Body of pancreas (tissue), 4 donors: ENCODE measurements at regions not wholly inside any gene's neighbourhood (a gene's known extent, or its start where the extent isn't known, plus 50 kb on each side); places are given as distances from the start of the nearest gene placed in this dataset.

Experiments
- ATAC-seq: fragments of 150-250 bp; one replicate; pipeline ENCODE4 v1.9.1; 2016
- DNase-seq, 4 donors: peaks; one replicate each; pipeline ENCODE4 v3.0.0-alpha.2; 2019
- H3K27ac ChIP-seq, 4 donors: fragments of 200-600 bp; sonication (generic); 1 replicate in 3 of 4; 2 replicates in 1 of 4; pipeline versions ENCODE4 v1.5.1 to v1.6.1; 2016 to 2019; ENCODE audit warnings: mild to moderate bottlenecking in 1 of 4, mixed read lengths in 1 of 4, moderate library complexity in 1 of 4
- H3K27me3 ChIP-seq, 2 donors: fragments of 200-600 bp; sonication (generic); one replicate each; pipeline ENCODE4 v1.6.0; 2016; ENCODE audit warnings: mild to moderate bottlenecking in 1 of 2
- H3K36me3 ChIP-seq, 2 donors: fragments of 200-600 bp; sonication (generic); replicated peaks in 1 of 2; 2 replicates each; pipeline ENCODE4 v1.5.1; 2016; ENCODE audit warnings: low read depth in 2 of 2; ENCODE audit not compliant: insufficient read depth in 1 of 2
- H3K4me1 ChIP-seq: fragments of 200-600 bp; sonication (generic); one replicate; pipeline ENCODE4 v1.6.0; 2016
- H3K4me3 ChIP-seq, 2 donors: fragments of 200-600 bp; sonication (generic); 1 replicate in 1 of 2; 2 replicates in 1 of 2; pipeline ENCODE4 v1.5.1; 2016 to 2019
- H3K9me3 ChIP-seq, 3 donors: fragments of 200-600 bp; sonication (generic); 1 replicate in 2 of 3; 2 replicates in 1 of 3; pipeline ENCODE4 v1.5.1; 2016
- CTCF ChIP-seq, 7 experiments: fragments of 450-650 bp in 4 of 7; fragments of 200-600 bp in 3 of 7; sonication (generic) in 3 of 7; IDR thresholded peaks; one replicate each; pipeline ENCODE4 v1.5.1; 2016 to 2019; ENCODE audit warnings: antibody characterized with exemption in 7 of 7
- POLR2A ChIP-seq, 3 donors: fragments of 450-650 bp; IDR thresholded peaks; one replicate each; pipeline ENCODE4 v1.6.1; 2016; ENCODE audit warnings: antibody characterized with exemption in 3 of 3, mild to moderate bottlenecking in 2 of 3
- WGBS, 2 donors: methylation state at CpG; one replicate each; pipeline ENCODE4 v1.1.5; 2017; 5-methylcytosine and 5-hydroxymethylcytosine counted together
- intact Hi-C: fragments of 100-400 bp; cut with DNase I; formaldehyde crosslinking; loops from one replicate; pipeline ENCODE4 v1.15.1; 2023

GRCh38 chr2:176755537-176756135 is 457.0 kb upstream of the HNRNPA3 start:
- TF ChIP-seq POLR2A (IDR thresholded peaks at IDR 0.05) (no peak), CTCF (IDR thresholded peaks at IDR 0.05) (no peak)
- H3K4me1 ChIP-seq, result peaks cover 20% of the 10 kb centered on the region
- no peak overlapping the region for H3K4me3 ChIP-seq
- 61 to 65% methylated on average over 4 of the region's 4 CpGs for WGBS, 2 donors
- no peak overlapping the region for H3K27ac ChIP-seq
- H3K9me3 ChIP-seq, result no peaks in the 10 kb centered on the region
- DNase-seq (no peak), ATAC-seq (no peak)
- no peaks in the 10 kb centered on the region for H3K27me3 ChIP-seq
- H3K36me3 ChIP-seq, result no peaks in the 10 kb centered on the region
- intact Hi-C loops, result no loop called here

GRCh38 chr2:176758426-176758825 is 454.2 kb upstream of the HNRNPA3 start:
- intact Hi-C loops, result no loop called here
- ATAC-seq (no peak), DNase-seq (no peak)
- no peaks in the 10 kb centered on the region for H3K9me3 ChIP-seq
- H3K27ac ChIP-seq, result no peak overlapping the region
- peaks cover 18% of the 10 kb centered on the region for H3K4me1 ChIP-seq
- H3K36me3 ChIP-seq, result no peaks in the 10 kb centered on the region
- no peak overlapping the region for H3K4me3 ChIP-seq
- no peaks in the 10 kb centered on the region for H3K27me3 ChIP-seq
- TF ChIP-seq POLR2A (IDR thresholded peaks at IDR 0.05) (no peak), CTCF (IDR thresholded peaks at IDR 0.05) (no peak)
- 17 to 25% methylated on average over 3 of the region's 3 CpGs for WGBS, 2 donors

GRCh38 chr2:176760439-176760838 is 452.2 kb upstream of the HNRNPA3 start:
- 88 to 93% methylated on average over 4 of the region's 4 CpGs for WGBS, 2 donors
- Histone ChIP-seq H3K27ac (no peak overlapping the region), H3K4me3 (no peak overlapping the region), H3K36me3 (no peaks in the 10 kb centered on the region), H3K27me3 (no peaks in the 10 kb centered on the region), H3K9me3 (no peaks in the 10 kb centered on the region), H3K4me1 (peaks cover 14% of the 10 kb centered on the region)
- DNase-seq (no peak), ATAC-seq (no peak)
- TF ChIP-seq CTCF (IDR thresholded peaks at IDR 0.05) (no peak), POLR2A (IDR thresholded peaks at IDR 0.05) (no peak)
- intact Hi-C loops, result no loop called here

GRCh38 chr2:176763130-176763529 is 449.5 kb upstream of the HNRNPA3 start:
- Histone ChIP-seq H3K9me3 (no peaks in the 10 kb centered on the region), H3K27ac (no peak overlapping the region), H3K4me3 (no peak overlapping the region), H3K36me3 (no peaks in the 10 kb centered on the region), H3K27me3 (no peaks in the 10 kb centered on the region), H3K4me1 (peaks cover 7% of the 10 kb centered on the region)
- TF ChIP-seq POLR2A (IDR thresholded peaks at IDR 0.05), result no peak
- TF ChIP-seq CTCF (IDR thresholded peaks at IDR 0.05), result no peak
- DNase-seq, result no peak
- WGBS, 2 donors, result 72 to 74% methylated on average over 2 of the region's 2 CpGs
- ATAC-seq, result no peak
- intact Hi-C loops, result no loop called here

- Histone ChIP-seq H3K9me3 (no peaks in the 10 kb centered on the region), H3K36me3 (no peaks in the 10 kb centered on the region), H3K4me3 (no peak overlapping the region), H3K27me3 (no peaks in the 10 kb centered on the region), H3K27ac (no peak overlapping the region), H3K4me1 (no peaks in the 10 kb centered on the region)
- no peak for TF ChIP-seq POLR2A (IDR thresholded peaks at IDR 0.05)
- TF ChIP-seq CTCF (IDR thresholded peaks at IDR 0.05), result no peak
- ATAC-seq (no peak), DNase-seq (no peak)
- WGBS, 2 donors, result 40 to 45% methylated on average over 7 of the region's 7 CpGs
- intact Hi-C loops, result no loop called here
Observed at GRCh38 chr2:176763851-176764404, 448.7 kb upstream of the HNRNPA3 start.
